ENCODE measurements at regions not wholly inside any gene's neighbourhood (a gene's known extent, or its start where the extent isn't known, plus 50 kb on each side); places are given as distances from the start of the nearest gene placed in this dataset.
A peak's percentile ranks its signal among the peaks of the same experiment; 100 is the strongest.
"Not testable (repeated sequence)": the region's sequence is repeated elsewhere in the genome, so short reads cannot be mapped to it uniquely, and the experiment has no call there.

DNA sequence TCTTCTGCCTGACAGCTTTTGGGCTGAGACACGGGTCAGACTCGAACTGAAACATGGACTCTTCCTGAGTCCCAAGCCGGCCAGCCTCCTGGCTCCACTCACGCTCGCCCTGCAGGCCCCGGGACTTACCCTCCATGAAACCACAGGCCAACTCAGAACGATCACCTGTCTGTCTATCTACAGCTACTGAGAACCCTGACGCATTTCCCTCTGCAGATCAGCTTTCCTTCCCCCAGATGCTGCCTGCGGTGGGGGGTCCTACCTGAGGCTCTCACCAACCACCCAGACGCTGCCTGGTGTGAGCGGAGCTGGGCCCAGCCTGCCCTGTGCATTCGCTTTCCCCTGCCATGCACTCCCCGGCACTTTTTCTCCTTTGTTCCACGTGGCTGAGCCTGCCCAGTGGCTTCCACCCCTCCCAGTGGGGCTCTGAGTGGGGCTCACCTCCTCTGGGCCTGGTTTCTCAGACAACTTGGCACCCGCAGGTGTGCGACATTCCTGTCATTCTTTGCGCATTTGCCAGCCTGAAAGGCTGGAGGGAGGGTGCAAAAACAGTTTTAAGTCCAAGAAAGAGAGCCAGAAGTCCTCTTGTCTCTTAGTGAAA lies 60.2 kb downstream of the PLXNA1 start:
- DNase-seq: peak; percentile 5
- Histone ChIP-seq H3K4me3 (ENCODE audit: low read depth, low read length) (no peak overlapping the region), H3K36me3 (no peaks in the 10 kb centered on the region), H3K27me3 (no peaks in the 10 kb centered on the region), H3K9me3 (peaks cover under 1% of the 10 kb centered on the region; the same call in 1 of the 2 replicates), H3K4me1 (peaks cover 7% of the 10 kb centered on the region)
- TF ChIP-seq, protein P1, sequence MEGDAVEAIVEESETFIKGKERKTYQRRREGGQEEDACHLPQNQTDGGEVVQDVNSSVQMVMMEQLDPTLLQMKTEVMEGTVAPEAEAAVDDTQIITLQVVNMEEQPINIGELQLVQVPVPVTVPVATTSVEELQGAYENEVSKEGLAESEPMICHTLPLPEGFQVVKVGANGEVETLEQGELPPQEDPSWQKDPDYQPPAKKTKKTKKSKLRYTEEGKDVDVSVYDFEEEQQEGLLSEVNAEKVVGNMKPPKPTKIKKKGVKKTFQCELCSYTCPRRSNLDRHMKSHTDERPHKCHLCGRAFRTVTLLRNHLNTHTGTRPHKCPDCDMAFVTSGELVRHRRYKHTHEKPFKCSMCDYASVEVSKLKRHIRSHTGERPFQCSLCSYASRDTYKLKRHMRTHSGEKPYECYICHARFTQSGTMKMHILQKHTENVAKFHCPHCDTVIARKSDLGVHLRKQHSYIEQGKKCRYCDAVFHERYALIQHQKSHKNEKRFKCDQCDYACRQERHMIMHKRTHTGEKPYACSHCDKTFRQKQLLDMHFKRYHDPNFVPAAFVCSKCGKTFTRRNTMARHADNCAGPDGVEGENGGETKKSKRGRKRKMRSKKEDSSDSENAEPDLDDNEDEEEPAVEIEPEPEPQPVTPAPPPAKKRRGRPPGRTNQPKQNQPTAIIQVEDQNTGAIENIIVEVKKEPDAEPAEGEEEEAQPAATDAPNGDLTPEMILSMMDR (IDR thresholded peaks at IDR 0.05; ENCODE audit: low read depth, low read length): no peak

GRCh38 chr3:127043731-127044510 lies 61.0 kb downstream of the PLXNA1 start:
- H3K9me3 ChIP-seq: peaks cover 5% of the 10 kb centered on the region; the same call in 1 of the 2 replicates
- DNase-seq: peak; percentile 11
- TF ChIP-seq, protein P1 (IDR thresholded peaks at IDR 0.05; ENCODE audit: low read depth, low read length): no peak
- no peaks in the 10 kb centered on the region for H3K36me3 ChIP-seq
- no peaks in the 10 kb centered on the region for H3K27me3 ChIP-seq
- no peak overlapping the region for H3K4me3 ChIP-seq (ENCODE audit: low read depth, low read length)
- H3K4me1 ChIP-seq: peaks cover 7% of the 10 kb centered on the region

DNA sequence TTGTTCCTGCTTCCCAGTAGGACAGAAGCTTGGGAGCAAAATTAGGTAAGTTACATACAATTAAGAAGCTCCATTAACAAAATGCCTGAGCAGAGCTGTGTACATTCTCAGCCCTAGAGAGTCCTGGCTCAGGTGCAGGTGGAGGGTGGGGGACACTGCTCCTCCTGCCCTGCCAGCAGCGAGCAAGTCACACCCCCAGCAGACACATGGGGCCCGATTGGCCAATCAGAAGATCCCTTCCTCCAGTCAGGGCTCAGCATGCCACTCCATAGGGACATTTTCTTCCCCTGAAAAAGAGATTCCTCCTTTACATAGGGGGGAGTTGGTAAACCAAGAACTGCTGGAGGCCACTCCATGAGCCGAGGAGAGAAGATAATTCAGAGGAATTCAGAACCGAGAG lies 62.1 kb downstream of the PLXNA1 start:
- Histone ChIP-seq H3K9me3 (peaks cover 5% of the 10 kb centered on the region; the same call in 1 of the 2 replicates), H3K4me1 (peaks cover 7% of the 10 kb centered on the region), H3K36me3 (no peaks in the 10 kb centered on the region), H3K4me3 (ENCODE audit: low read depth, low read length) (no peak overlapping the region), H3K27me3 (no peaks in the 10 kb centered on the region)
- DNase-seq: peak; percentile 53
- TF ChIP-seq, protein P1 (IDR thresholded peaks at IDR 0.05; ENCODE audit: low read depth, low read length): no peak

GRCh38 chr3:127045435-127046045 lies 62.6 kb downstream of the PLXNA1 start:
- TF ChIP-seq, protein P1 (IDR thresholded peaks at IDR 0.05; ENCODE audit: low read depth, low read length): no peak
- Histone ChIP-seq H3K36me3 (no peaks in the 10 kb centered on the region), H3K27me3 (no peaks in the 10 kb centered on the region), H3K4me1 (peaks cover 7% of the 10 kb centered on the region), H3K4me3 (ENCODE audit: low read depth, low read length) (no peak overlapping the region), H3K9me3 (peaks cover 5% of the 10 kb centered on the region; the same call in 1 of the 2 replicates)
- no peak for DNase-seq

GRCh38 chr3:127046690-127047089 lies 63.8 kb downstream of the PLXNA1 start:
- H3K36me3 ChIP-seq; H3K27me3 ChIP-seq; H3K4me3 ChIP-seq (ENCODE audit: low read depth, low read length); H3K4me1 ChIP-seq; H3K9me3 ChIP-seq: not testable (repeated sequence)
- DNase-seq: peak; percentile 1

DNA sequence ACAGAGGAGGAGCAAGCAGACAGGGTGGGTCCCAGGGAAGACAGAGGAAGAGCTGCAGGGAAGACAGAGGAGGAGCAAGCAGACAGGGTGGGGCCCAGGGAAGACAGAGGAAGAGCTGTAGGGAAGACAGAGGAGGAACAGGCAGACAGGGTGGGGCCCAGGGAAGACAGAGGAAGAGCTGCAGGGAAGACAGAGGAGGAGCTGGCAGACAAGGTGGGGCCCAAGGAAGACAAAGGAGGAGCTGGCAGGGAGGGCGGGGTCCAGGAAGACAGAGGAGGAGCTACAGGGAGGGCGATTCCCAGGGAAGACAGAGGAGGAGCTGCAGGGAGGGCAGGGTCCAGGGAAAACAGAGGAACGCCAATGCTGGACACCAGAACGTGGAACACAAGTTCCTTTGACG lies 66.5 kb downstream of the PLXNA1 start:
- TF ChIP-seq, protein P1 (IDR thresholded peaks at IDR 0.05; ENCODE audit: low read depth, low read length): no peak
- Histone ChIP-seq H3K9me3 (peaks cover 5% of the 10 kb centered on the region; the same call in 1 of the 2 replicates), H3K4me1 (peaks cover 7% of the 10 kb centered on the region), H3K27me3 (no peaks in the 10 kb centered on the region), H3K36me3 (no peaks in the 10 kb centered on the region), H3K4me3 (ENCODE audit: low read depth, low read length) (no peak overlapping the region)
- DNase-seq: no peak

Data from BE2C (cell line).